Nephron (organoid): ENCODE measurements at regions not wholly inside any gene's neighbourhood (a gene's known extent, or its start where the extent isn't known, plus 50 kb on each side); places are given as distances from the start of the nearest gene placed in this dataset.

ENCODE experiments used
- H3K27ac Mint-ChIP-seq, 3 experiments: 2 replicates each; pipeline ENCODE4 v1.8.0; 2020; ENCODE audit warnings: mixed read lengths in 3 of 3, mild to moderate bottlenecking in 2 of 3, moderate library complexity in 1 of 3
- H3K27me3 Mint-ChIP-seq: 2 replicates; pipeline ENCODE4 v1.8.0; 2021; ENCODE audit warnings: low read depth, mild to moderate bottlenecking, moderate library complexity, mixed read lengths
- H3K36me3 Mint-ChIP-seq: 2 replicates; pipeline ENCODE4 v1.8.0; 2020; ENCODE audit warnings: low read depth, mixed read lengths
- H3K4me1 Mint-ChIP-seq: 2 replicates; pipeline ENCODE4 v1.8.0; 2020; ENCODE audit warnings: mixed read lengths
- H3K4me3 Mint-ChIP-seq, 3 experiments: 2 replicates each; pipeline ENCODE4 v1.8.0; 2020; ENCODE audit warnings: mild to moderate bottlenecking in 3 of 3, mixed read lengths in 3 of 3, moderate library complexity in 2 of 3
- H3K9me3 Mint-ChIP-seq: 2 replicates; pipeline ENCODE4 v1.8.0; 2020; ENCODE audit warnings: mixed read lengths
- TF ChIP-seq, protein P1 (sequence below), 3 experiments: fragments of 200-600 bp; sonication (generic); IDR thresholded peaks; one replicate each; pipeline ENCODE4 v1.5.0; 2021; ENCODE audit warnings: antibody characterized with exemption in 3 of 3; ENCODE audit not compliant: unreplicated experiment in 3 of 3

DNA sequence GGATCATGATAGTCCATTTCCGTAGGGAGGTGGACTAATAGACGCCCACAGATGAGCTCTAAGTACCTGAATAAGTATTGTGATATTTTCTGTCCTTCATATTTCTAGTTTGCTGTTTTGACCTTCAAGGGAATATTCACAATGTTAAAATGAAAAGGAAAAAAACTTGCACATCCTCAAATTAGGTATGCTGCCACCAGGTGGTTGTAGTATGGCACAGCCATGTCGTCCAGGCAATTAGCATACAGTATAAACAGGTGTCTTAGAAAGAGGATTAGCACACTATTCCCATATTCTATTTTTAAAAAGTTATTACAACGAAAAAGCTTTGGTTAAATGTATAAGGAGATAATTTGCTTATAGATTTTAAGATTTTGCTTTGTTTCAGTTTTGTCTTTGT, 802.0 kb downstream of the RPA4 start:
- TF ChIP-seq, protein P1, sequence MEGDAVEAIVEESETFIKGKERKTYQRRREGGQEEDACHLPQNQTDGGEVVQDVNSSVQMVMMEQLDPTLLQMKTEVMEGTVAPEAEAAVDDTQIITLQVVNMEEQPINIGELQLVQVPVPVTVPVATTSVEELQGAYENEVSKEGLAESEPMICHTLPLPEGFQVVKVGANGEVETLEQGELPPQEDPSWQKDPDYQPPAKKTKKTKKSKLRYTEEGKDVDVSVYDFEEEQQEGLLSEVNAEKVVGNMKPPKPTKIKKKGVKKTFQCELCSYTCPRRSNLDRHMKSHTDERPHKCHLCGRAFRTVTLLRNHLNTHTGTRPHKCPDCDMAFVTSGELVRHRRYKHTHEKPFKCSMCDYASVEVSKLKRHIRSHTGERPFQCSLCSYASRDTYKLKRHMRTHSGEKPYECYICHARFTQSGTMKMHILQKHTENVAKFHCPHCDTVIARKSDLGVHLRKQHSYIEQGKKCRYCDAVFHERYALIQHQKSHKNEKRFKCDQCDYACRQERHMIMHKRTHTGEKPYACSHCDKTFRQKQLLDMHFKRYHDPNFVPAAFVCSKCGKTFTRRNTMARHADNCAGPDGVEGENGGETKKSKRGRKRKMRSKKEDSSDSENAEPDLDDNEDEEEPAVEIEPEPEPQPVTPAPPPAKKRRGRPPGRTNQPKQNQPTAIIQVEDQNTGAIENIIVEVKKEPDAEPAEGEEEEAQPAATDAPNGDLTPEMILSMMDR (IDR thresholded peaks at IDR 0.05; ENCODE audit: unreplicated experiment in 3 of 3) = peak; percentile 40 to 63 (median 49)
- Mint-ChIP-seq H3K4me3 (no peak overlapping the region), H3K9me3 (no peaks in the 10 kb centered on the region), H3K27ac (no peak overlapping the region), H3K4me1 (no peaks in the 10 kb centered on the region), H3K27me3 (no peaks in the 10 kb centered on the region), H3K36me3 (no peaks in the 10 kb centered on the region)

DNA sequence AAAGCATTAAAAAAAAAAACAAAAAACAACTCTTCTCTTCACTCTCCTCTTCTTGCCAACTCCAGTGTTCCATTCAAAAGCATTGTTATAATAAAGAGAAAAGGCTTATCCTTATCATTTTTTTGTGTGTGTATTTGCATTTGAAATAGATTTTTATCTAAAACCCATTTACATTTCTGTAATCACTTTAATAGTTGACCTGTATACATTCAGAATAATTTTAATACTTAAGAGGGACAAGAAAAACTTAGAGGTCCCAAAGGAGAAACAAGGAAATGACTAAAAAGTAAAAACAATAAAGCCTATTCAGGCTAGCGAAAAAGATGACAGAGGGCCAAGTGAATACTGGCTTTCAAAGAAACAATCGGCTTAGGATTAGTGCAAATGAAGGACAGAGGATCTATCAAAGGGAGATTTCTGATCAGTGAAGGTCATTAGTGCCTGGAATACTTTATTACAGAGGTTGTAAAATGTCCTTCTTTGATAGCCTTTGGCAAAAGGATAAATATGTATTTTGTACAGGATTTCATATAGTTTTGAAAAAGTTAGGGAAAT, 808.3 kb downstream of the RPA4 start:
- Mint-ChIP-seq H3K4me3 (no peak overlapping the region), H3K4me1 (no peaks in the 10 kb centered on the region), H3K27me3 (no peaks in the 10 kb centered on the region), H3K36me3 (no peaks in the 10 kb centered on the region), H3K9me3 (no peaks in the 10 kb centered on the region), H3K27ac (no peak overlapping the region)
- TF ChIP-seq, protein P1 (IDR thresholded peaks at IDR 0.05; ENCODE audit: unreplicated experiment in 3 of 3) = no peak

DNA sequence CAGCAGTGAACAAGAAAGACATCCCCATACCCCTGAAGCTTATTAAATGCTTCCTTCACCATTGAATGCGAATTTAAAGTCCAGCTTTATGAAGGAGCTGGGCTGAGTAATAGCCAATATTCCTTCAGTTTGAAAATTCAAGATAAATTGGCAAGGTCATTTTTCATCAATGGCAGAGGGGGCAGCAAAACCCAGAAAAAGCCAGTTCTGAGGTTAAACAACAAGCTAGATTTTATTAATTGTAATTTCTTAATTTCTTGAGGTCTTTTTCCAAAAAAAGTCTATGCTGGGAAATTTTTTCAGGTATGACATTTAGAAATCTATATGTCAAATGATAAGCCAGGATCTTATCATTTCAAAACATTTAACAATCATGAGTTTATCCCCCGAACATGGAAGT, 808.9 kb downstream of the RPA4 start:
- H3K9me3 Mint-ChIP-seq = no peaks in the 10 kb centered on the region
- no peak overlapping the region for H3K4me3 Mint-ChIP-seq
- H3K36me3 Mint-ChIP-seq = no peaks in the 10 kb centered on the region
- no peaks in the 10 kb centered on the region for H3K27me3 Mint-ChIP-seq
- TF ChIP-seq, protein P1 (IDR thresholded peaks at IDR 0.05; ENCODE audit: unreplicated experiment in 3 of 3) = no peak
- no peaks in the 10 kb centered on the region for H3K4me1 Mint-ChIP-seq
- no peak overlapping the region for H3K27ac Mint-ChIP-seq

DNA sequence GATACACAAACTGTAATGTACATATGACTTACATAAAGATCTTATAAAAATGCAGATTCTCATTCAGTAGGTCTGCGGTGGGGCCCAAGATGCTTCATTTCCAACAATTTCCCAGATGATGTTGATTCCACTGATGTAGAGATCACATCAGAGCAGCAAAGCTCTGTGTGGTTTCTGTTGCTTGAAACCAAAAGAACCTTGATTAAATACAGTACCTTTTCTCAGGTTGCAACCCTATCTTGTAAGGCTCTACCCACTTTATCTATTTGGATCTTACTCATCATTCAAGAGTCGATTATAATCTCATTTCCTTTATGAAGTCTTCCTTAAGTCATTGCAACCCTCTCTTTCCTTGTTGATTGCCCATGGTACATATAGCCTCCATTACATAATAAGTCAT, 816.8 kb downstream of the RPA4 start:
- Mint-ChIP-seq H3K27ac (no peak overlapping the region), H3K9me3 (no peaks in the 10 kb centered on the region), H3K36me3 (no peaks in the 10 kb centered on the region), H3K27me3 (no peaks in the 10 kb centered on the region), H3K4me1 (no peaks in the 10 kb centered on the region), H3K4me3 (no peak overlapping the region)
- TF ChIP-seq, protein P1 (IDR thresholded peaks at IDR 0.05; ENCODE audit: unreplicated experiment in 3 of 3) = no peak

DNA sequence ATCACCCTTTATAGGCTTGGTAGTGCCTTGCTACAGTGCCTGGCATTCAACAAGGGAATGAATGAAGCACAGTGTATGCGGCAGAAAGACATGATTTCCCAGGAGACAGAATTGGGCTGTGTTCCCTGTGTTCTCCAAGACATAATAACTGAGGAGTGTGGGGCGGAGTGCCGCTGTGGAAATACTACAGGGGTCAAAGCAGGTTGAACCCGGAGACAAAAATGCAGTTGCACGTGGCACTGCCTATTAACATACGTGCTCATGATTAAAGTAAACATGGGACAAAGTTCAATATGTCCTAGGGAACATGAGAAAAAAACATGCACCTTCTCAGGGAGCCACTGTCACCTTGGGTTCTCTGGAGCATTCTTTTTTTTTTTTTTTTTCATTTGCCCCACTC, 820.8 kb downstream of the RPA4 start:
- Mint-ChIP-seq H3K27me3 (no peaks in the 10 kb centered on the region), H3K4me1 (no peaks in the 10 kb centered on the region)
- TF ChIP-seq, protein P1 (IDR thresholded peaks at IDR 0.05; ENCODE audit: unreplicated experiment in 3 of 3) = no peak

DNA sequence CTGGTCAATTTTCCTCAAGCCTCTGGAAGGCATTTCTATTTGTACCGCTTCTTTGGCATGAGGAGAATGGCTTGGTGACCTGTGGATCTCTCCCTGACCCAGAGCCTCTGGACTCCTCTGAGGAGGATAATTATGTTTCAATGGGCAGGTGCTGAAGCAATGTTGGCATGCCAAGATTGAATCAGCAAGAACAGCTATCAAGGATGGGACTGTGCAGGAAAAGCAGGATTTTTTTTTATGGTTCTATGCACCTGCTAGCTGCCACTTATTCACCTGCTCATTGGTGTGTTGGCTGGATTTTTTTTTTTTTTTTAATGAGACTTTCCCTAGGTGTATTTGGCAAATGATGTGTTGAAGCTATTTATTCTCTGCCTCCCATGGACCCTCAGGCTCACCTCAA, 821.2 kb downstream of the RPA4 start:
- no peaks in the 10 kb centered on the region for H3K4me1 Mint-ChIP-seq
- H3K27me3 Mint-ChIP-seq = no peaks in the 10 kb centered on the region
- H3K9me3 Mint-ChIP-seq = peaks cover 3% of the 10 kb centered on the region
- TF ChIP-seq, protein P1 (IDR thresholded peaks at IDR 0.05; ENCODE audit: unreplicated experiment in 3 of 3) = no peak
- no peak overlapping the region for H3K4me3 Mint-ChIP-seq
- no peaks in the 10 kb centered on the region for H3K36me3 Mint-ChIP-seq
- H3K27ac Mint-ChIP-seq = no peak overlapping the region

More for the DNA sequence above, 820.8 kb downstream of the RPA4 start:
- H3K36me3 Mint-ChIP-seq = no peaks in the 10 kb centered on the region
- H3K4me3 Mint-ChIP-seq = no peak overlapping the region
- no peak overlapping the region for H3K27ac Mint-ChIP-seq
- no peaks in the 10 kb centered on the region for H3K9me3 Mint-ChIP-seq
